Embryonic facial prominence (tissue), 1 donor: ENCODE measurements at regions not wholly inside any gene's neighbourhood (a gene's known extent, or its start where the extent isn't known, plus 50 kb on each side); places are given as distances from the start of the nearest gene placed in this dataset.
"Not testable (repeated sequence)": the region's sequence is repeated elsewhere in the genome, so short reads cannot be mapped to it uniquely, and the experiment has no call there.

Experiments
- DNase-seq: peaks from one replicate; pipeline ENCODE4 v3.0.0-alpha.2; 2016; ENCODE audit errors: extremely low spot score

GRCh38 chr9:90451804-90452203 lies 190.8 kb downstream of the DIRAS2 start:
- no peak for DNase-seq

DNA sequence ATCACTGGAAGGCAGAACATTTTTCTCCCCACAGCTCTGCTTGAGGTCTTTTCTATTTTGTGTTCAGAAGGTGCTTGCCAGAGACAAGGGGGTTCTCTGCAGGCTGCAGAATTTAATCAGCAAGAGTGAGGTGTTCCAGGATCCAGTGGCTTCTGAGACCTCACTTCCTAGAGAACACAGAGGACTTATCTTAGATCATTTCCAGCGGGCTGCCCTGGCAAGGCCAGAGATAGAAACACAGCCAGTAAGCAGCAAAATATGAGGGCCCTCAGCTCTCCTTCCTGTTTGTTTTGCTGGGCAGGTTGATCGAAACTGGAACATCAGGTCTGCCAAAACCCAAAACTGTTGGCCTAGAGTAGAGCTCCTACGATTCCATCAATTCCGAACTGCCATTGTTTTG lies 187.3 kb downstream of the DIRAS2 start:
- DNase-seq = no peak

- DNase-seq = no peak
Observed at GRCh38 chr9:90457386-90458190, 185.0 kb downstream of the DIRAS2 start.

- no peak for DNase-seq
Observed at GRCh38 chr9:90458485-90458884, 184.1 kb downstream of the DIRAS2 start.

DNA sequence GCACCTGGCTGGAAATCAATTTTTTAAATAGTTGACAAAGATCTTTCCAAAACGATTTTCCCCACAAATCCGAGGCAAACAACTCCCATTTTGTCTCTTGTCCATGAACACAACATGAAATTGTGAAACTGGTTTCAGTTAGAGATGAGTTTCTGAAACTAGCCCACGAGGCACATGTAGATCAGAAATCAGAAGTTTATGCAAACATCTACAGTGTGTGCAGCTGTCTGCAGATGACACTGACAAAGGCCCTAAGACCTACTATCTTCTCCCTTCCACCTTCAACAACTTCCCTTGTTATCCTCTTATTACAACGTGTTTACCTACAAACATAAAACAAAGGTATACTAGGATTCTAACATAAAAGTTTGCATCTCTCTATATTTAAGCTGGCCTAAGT lies 183.3 kb downstream of the DIRAS2 start:
- no peak for DNase-seq

- no peak for DNase-seq
Observed at GRCh38 chr9:90460220-90460619, 182.4 kb downstream of the DIRAS2 start.

DNA sequence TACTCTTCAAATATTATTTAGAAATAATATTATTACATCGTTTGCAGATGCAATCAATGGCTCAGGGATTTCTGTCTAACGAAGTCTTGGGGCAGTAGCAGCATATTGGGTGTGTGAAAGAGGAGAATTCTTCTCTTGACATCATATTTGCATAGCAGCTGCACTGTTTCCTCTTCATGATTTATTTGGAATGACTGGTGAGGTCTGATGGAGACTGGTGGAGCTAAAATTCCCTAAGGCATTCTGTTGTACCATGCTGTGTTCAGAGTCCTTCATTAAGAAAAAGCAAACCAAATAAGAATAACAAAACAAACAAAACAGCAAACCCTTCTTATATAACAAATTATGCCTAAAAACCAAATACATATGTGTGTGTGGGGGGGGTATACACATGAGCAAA lies 177.6 kb downstream of the DIRAS2 start:
- no peak for DNase-seq

GRCh38 chr9:90466441-90466840 lies 176.2 kb downstream of the DIRAS2 start:
- no peak for DNase-seq

- no peak for DNase-seq
Observed at GRCh38 chr9:90469435-90469834, 173.2 kb downstream of the DIRAS2 start.

DNA sequence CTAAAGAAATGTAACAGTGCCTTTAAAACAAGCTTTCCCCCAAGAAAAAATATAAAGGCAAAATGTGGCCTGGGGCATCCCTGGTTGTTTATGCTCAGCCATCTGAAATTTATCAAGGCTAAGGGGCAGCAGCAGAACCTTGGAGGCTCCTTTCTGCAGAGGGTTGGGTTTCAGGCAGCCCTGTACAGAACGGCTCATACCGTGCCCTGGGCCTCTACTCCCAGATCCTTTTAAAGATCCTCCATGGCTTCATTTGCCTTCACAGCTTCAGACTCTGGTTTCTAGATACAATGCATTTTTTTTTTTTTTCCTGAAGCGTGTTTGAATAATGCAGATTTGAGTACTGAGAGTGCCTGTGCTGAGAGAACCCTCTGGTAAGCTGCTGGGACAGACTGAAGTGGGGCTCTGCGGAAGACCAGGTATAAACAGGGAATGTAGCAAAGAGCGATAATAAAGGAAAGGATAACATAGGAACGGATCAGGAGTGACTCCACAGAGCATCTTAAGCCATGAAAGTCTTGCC lies 172.7 kb downstream of the DIRAS2 start:
- no peak for DNase-seq

- DNase-seq = no peak
Observed at GRCh38 chr9:90476058-90476457, 166.6 kb downstream of the DIRAS2 start.

DNA sequence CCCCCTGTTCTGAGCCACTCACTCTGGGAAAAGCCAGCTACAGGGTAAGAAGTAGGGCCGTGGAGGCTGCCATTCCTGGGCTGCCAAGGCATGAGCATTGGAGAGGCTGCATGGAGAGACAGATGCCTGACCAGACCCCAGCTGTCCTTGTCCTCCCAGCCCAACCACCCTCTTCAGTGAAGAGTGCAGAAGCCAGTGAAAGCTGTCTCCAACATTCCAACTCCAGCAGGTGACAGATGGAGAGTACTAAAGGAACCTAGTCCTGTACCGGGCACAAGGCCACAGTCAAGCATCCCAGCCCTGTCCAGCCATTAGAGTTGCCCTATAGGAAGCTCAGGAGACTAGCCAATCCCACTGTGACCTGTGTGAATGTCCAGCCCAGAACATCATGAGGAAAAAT lies 165.1 kb downstream of the DIRAS2 start:
- no peak for DNase-seq

DNA sequence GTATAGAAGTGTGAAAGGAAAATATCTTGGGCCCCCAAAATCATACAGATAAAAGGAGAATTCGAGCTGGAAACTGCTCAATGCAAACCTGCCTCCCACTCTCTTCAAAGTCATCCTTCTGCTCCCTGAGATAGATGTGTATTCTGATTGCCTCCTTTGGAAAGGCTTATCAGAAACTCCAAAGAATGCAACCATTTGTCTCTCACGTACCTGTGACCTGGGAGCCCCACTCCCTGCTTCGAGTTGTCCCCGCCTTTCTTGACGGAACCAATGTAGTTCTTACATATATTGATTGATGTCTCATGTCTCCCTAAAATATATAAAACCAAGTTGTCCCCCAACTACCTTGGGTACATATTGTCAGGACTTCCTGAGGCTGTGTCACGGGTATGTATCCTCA lies 163.8 kb downstream of the DIRAS2 start:
- no peak for DNase-seq

DNA sequence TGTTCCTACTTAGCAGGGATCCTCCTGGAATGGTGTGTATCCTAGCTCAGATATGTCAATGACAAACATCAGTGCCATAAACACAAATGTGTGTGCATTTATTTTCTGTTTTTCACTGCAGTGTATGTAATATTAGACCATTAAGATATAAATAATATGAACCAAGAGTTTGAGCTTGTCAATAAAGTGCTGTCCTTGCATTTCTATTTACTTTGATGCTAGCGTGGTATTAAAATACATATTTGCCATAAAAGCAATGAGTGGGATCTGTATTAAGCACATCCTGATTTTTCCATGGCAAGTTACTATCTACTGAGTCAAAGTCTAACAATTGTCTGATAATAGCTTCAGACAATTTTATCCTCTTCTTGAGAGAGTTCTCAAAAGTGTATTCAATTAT lies 157.6 kb downstream of the DIRAS2 start:
- no peak for DNase-seq

DNA sequence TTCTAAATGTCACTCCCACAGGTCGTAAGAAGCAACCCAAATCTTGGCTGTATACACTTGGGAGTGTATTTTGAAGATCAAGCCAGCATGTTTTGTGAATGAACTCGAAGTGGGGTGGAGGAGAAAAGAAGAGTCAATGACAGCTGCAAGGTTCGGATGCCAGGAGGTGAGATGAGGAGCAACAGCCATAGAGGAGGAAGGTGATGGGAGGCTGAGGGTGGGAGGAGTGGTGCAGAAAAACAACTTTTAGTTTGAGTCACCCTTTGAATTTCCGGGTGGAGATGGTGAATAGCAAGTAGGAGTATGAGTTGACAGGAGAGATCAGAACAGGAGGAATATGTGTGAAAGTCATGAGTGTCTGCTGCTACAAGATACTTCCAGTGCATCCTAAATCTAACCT lies 153.6 kb downstream of the DIRAS2 start:
- DNase-seq = no peak

- no peak for DNase-seq
Observed at GRCh38 chr9:90499761-90500160, 142.9 kb downstream of the DIRAS2 start.

GRCh38 chr9:90502134-90502533 lies 140.5 kb downstream of the DIRAS2 start:
- no peak for DNase-seq

- no peak for DNase-seq
Observed at GRCh38 chr9:90504486-90504885, 138.1 kb downstream of the DIRAS2 start.

- no peak for DNase-seq
Observed at GRCh38 chr9:90505695-90506094, 136.9 kb downstream of the DIRAS2 start.

- not testable (repeated sequence) for DNase-seq
Observed at GRCh38 chr9:90506402-90506801, 136.2 kb downstream of the DIRAS2 start.

DNA sequence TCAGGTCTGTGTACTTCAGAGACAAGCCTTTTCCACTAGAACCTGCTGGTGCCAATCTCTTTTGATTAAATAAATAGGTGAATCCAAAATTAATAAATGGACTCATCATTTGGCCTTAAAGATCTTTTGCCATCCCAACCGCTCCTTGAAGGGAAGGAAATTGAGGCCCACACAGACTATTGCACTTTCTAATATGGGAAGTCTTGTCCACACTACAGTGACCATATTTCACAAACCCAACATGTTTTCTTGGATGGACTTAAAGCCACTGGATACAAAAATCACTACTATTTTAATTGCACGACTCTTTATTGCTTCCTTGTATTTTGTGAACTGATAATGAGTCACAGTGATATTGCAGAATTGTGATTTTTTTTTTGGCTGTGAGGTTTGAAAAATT lies 135.0 kb downstream of the DIRAS2 start:
- no peak for DNase-seq

DNA sequence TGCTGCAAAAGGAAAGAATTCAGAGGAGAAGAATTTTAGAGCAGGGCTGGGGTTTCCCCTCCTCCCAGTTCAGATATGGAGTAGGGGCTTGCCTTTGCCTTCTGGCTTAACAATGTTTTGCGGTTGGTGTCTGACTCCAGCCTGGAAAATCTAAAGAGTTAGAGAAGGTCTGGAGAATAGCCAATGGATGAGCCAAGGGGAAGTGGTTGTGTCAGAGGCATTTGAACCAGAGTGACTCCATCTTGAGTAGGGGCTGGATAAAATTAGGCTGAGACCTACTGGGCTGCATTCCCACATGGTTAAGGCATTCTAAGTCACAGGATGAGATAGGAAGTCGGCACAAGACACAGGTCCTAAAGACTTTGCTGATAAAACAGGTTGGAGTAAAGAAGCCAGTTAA lies 133.7 kb downstream of the DIRAS2 start:
- DNase-seq = no peak

GRCh38 chr9:90511711-90512110 lies 130.9 kb downstream of the DIRAS2 start:
- no peak for DNase-seq

- DNase-seq = no peak
Observed at GRCh38 chr9:90514877-90515276, 127.7 kb downstream of the DIRAS2 start.
